NT2/D1 (cell line): ENCODE measurements at regions not wholly inside any gene's neighbourhood (a gene's known extent, or its start where the extent isn't known, plus 50 kb on each side); places are given as distances from the start of the nearest gene placed in this dataset.

Experiments
- SUZ12 ChIP-seq: IDR thresholded peaks from 2 replicates; pipeline ENCODE4 v1.6.1; 2011; ENCODE audit not compliant: insufficient read length, insufficient read depth; ENCODE audit errors: extremely low read depth
- YY1 ChIP-seq: IDR thresholded peaks from 2 replicates; pipeline ENCODE4 v1.6.1; 2011; ENCODE audit not compliant: insufficient read length, insufficient read depth

- no peak for TF ChIP-seq YY1
- TF ChIP-seq SUZ12: no peak
Observed at GRCh38 chr4:15164571-15164970, 162.3 kb downstream of the CPEB2 start.
